ENCODE measurements at regions not wholly inside any gene's neighbourhood (a gene's known extent, or its start where the extent isn't known, plus 50 kb on each side); places are given as distances from the start of the nearest gene placed in this dataset.

DNA sequence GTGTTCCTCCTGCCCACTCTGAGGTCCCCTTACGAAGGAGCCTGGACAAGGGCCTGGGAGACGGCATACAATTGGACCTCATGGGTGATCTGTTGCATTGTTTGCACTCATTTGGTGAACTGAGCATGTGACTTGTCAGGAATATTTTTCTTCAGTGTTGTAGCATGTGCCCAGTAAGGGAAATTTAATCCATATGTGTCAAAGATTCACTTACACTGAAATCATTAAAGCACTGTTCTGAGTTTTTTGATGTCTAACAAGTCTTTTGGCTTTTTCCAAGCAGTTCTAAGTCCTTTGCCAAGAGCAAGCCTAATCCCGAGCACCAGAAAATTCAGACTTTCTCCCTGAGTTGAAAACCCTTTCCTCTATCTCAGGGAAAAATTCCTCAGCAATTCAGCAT, 61.6 kb upstream of the RPS23 start:
- no peak overlapping the region for H4K91ac ChIP-seq (replicated peaks; ENCODE audit: insufficient read length, low read length)
- H3K4me2 ChIP-seq (ENCODE audit: insufficient read depth in 1 of 2, low read depth in 2 of 2, low read length in 2 of 2): no peak overlapping the region
- no peak for FAIRE-seq
- H4K20me1 ChIP-seq (replicated peaks in 1 of 2; ENCODE audit: control insufficient read depth in 1 of 2, insufficient read depth in 2 of 2, low read length in 2 of 2): no peaks in the 10 kb centered on the region
- H3K79me1 ChIP-seq (ENCODE audit: low read depth, low read length): no peaks in the 10 kb centered on the region
- ChIA-PET CTCF (ENCODE audit: partially characterized antibody) (no interaction called here), POLR2A (ENCODE audit: partially characterized antibody) (no interaction called here)
- H4K5ac ChIP-seq (ENCODE audit: insufficient read length, low read depth, low read length): no peak overlapping the region
- no peak overlapping the region for H3K4me3 ChIP-seq (ENCODE audit: extremely low read depth in 1 of 4, insufficient read depth in 2 of 4, low read depth in 3 of 4, low read length in 4 of 4)
- H2AFZ ChIP-seq (ENCODE audit: low read length): no peak overlapping the region; the same call in 1 of the 2 replicates
- no peaks in the 10 kb centered on the region for H3K79me2 ChIP-seq (ENCODE audit: control insufficient read depth in 1 of 2, insufficient read depth in 2 of 2, low read length in 2 of 2)
- H3K23me2 ChIP-seq (ENCODE audit: low read depth, low read length): no peaks in the 10 kb centered on the region
- no peak overlapping the region for H2BK12ac ChIP-seq (ENCODE audit: low read depth, low read length)
- DNase-seq (ENCODE audit: low read depth in 1 of 2, low spot score in 2 of 2): no peak
- H3K27me3 ChIP-seq (replicated peaks in 1 of 4; ENCODE audit: control insufficient read depth in 3 of 4, extremely low read depth in 1 of 4, insufficient read depth in 3 of 4, low read length in 3 of 4): no peaks in the 10 kb centered on the region
- H2AK5ac ChIP-seq (ENCODE audit: low read depth, low read length): no peak overlapping the region
- no peak overlapping the region for H2BK120ac ChIP-seq (replicated peaks; ENCODE audit: low read depth, low read length)
- no peak overlapping the region for H4K8ac ChIP-seq (ENCODE audit: extremely low read depth, insufficient read depth, low read length)
- H2BK5ac ChIP-seq (ENCODE audit: low read depth, low read length): no peak overlapping the region
- no peak overlapping the region for H3K27ac ChIP-seq (ENCODE audit: low read depth, low read length)
- no peak overlapping the region for H3K23ac ChIP-seq (ENCODE audit: insufficient read length)
- H3K36me3 ChIP-seq (ENCODE audit: control insufficient read depth in 2 of 4, insufficient read depth in 4 of 4, low read length in 3 of 4): no peaks in the 10 kb centered on the region
- H3K56ac ChIP-seq (replicated peaks; ENCODE audit: insufficient read length, low read depth, low read length): no peak overlapping the region
- no peak overlapping the region for H3K18ac ChIP-seq (ENCODE audit: extremely low read depth, low read length)
- TF ChIP-seq POLR2AphosphoS5 (IDR thresholded peaks at IDR 0.05; ENCODE audit: low read depth, low read length): no peak
- TF ChIP-seq SP1 (IDR thresholded peaks at IDR 0.05; ENCODE audit: low read depth, low read length): no peak
- TF ChIP-seq SP4 (IDR thresholded peaks at IDR 0.05; ENCODE audit: low read length): no peak
- no peak for TF ChIP-seq SP2 (IDR thresholded peaks at IDR 0.05; ENCODE audit: low read length)
- TF ChIP-seq SIN3A (conservative IDR thresholded peaks at IDR 0.05 in 1 of 2, IDR thresholded peaks at IDR 0.05 in 1 of 2; ENCODE audit: low read depth in 1 of 2, low read length in 2 of 2): no peak
- no peak for TF ChIP-seq MAX (IDR thresholded peaks at IDR 0.05)
- no peak for TF ChIP-seq EZH2 (IDR thresholded peaks at IDR 0.05; ENCODE audit: low read depth, low read length, severe bottlenecking)
- no peak for TF ChIP-seq RFX5 (IDR thresholded peaks at IDR 0.05; ENCODE audit: borderline replicate concordance, low read depth, low read length)
- H2BK20ac ChIP-seq (ENCODE audit: low read length): no peak overlapping the region
- no peaks in the 10 kb centered on the region for H3K9me3 ChIP-seq (ENCODE audit: insufficient read depth in 2 of 2, low read depth in 1 of 2, low read length in 1 of 2)
- WGBS, 2 experiments (ENCODE audit: extremely low coverage in 1 of 2, insufficient coverage in 1 of 2, insufficient read length in 1 of 2, insufficient replicate concordance in 2 of 2, low coverage in 1 of 2, low lambda C conversion rate in 2 of 2, missing lambda C conversion rate in 1 of 2): 84% methylated on average over 3 of the region's 3 CpGs; no CpG with 5 or more reads in 1 of the 2 experiments
- no peak overlapping the region for H3K14ac ChIP-seq (ENCODE audit: insufficient read length)
- no peak overlapping the region for H3K4ac ChIP-seq (replicated peaks; ENCODE audit: insufficient read length, low read depth, low read length)
- H3K9ac ChIP-seq (replicated peaks in 1 of 4; ENCODE audit: extremely low read depth in 1 of 4, low read depth in 3 of 4, low read length in 3 of 4): no peak overlapping the region
- H2BK15ac ChIP-seq (ENCODE audit: low read length): no peak overlapping the region
- no peaks in the 10 kb centered on the region for H3K4me1 ChIP-seq (replicated peaks in 1 of 4; ENCODE audit: control insufficient read depth in 3 of 4, insufficient read depth in 4 of 4, low read length in 3 of 4)

Measured in H1 (cell line).